Muscle of arm (tissue), 1 donor: ENCODE measurements at regions not wholly inside any gene's neighbourhood (a gene's known extent, or its start where the extent isn't known, plus 50 kb on each side); places are given as distances from the start of the nearest gene placed in this dataset.

ENCODE experiments used
- DNase-seq: peaks from one replicate; pipeline ENCODE4 v3.0.0-alpha.2; 2013

GRCh38 chr13:83601539-83601938, 280.7 kb downstream of the SLITRK1 start:
- no peak for DNase-seq

- DNase-seq, result no peak
Observed at GRCh38 chr13:83592095-83592494, 290.2 kb downstream of the SLITRK1 start.

- no peak for DNase-seq
Observed at GRCh38 chr13:83589814-83590213, 292.5 kb downstream of the SLITRK1 start.

- no peak for DNase-seq
Observed at GRCh38 chr13:83577183-83577582, 305.1 kb downstream of the SLITRK1 start.

GRCh38 chr13:83568019-83568418, 314.3 kb downstream of the SLITRK1 start:
- DNase-seq, result no peak

GRCh38 chr13:83563499-83563898, 318.8 kb downstream of the SLITRK1 start:
- no peak for DNase-seq

GRCh38 chr13:83557845-83558244, 324.4 kb downstream of the SLITRK1 start:
- no peak for DNase-seq

GRCh38 chr13:83549671-83550070, 332.6 kb downstream of the SLITRK1 start:
- no peak for DNase-seq

- no peak for DNase-seq
Observed at GRCh38 chr13:83547043-83547442, 335.2 kb downstream of the SLITRK1 start.

GRCh38 chr13:83546476-83546875, 335.8 kb downstream of the SLITRK1 start:
- no peak for DNase-seq

GRCh38 chr13:83538636-83539035, 343.6 kb downstream of the SLITRK1 start:
- no peak for DNase-seq

GRCh38 chr13:83536941-83537340, 345.3 kb downstream of the SLITRK1 start:
- no peak for DNase-seq

GRCh38 chr13:83536153-83536552, 346.1 kb downstream of the SLITRK1 start:
- no peak for DNase-seq

- no peak for DNase-seq
Observed at GRCh38 chr13:83532809-83533208, 349.5 kb downstream of the SLITRK1 start.

- no peak for DNase-seq
Observed at GRCh38 chr13:83531022-83531421, 351.3 kb downstream of the SLITRK1 start.

- no peak for DNase-seq
Observed at GRCh38 chr13:83516781-83517180, 365.5 kb downstream of the SLITRK1 start.

- DNase-seq, result no peak
Observed at GRCh38 chr13:83515268-83516015, 366.8 kb downstream of the SLITRK1 start.

GRCh38 chr13:83508771-83509301, 373.4 kb downstream of the SLITRK1 start:
- DNase-seq, result peak; percentile 31

- DNase-seq, result no peak
Observed at GRCh38 chr13:83503424-83503823, 378.9 kb downstream of the SLITRK1 start.

- DNase-seq, result no peak
Observed at GRCh38 chr13:83499286-83499685, 383.0 kb downstream of the SLITRK1 start.

GRCh38 chr13:83498481-83499190, 383.6 kb downstream of the SLITRK1 start:
- DNase-seq, result no peak

- DNase-seq, result no peak
Observed at GRCh38 chr13:83498045-83498444, 384.2 kb downstream of the SLITRK1 start.

GRCh38 chr13:83496501-83496900, 385.8 kb downstream of the SLITRK1 start:
- no peak for DNase-seq
